SK-N-SH (cell line): ENCODE measurements at regions not wholly inside any gene's neighbourhood (a gene's known extent, or its start where the extent isn't known, plus 50 kb on each side); places are given as distances from the start of the nearest gene placed in this dataset.

Source experiments
- CTCF ChIA-PET: fragments of 300-600, 350-600 bp; formaldehyde crosslinking; extraction: SDS; loops from one replicate; lab custom pipeline; 2021; lab: Yijun Ruan, JAX
- POLR2A ChIA-PET: fragments of 350-600 bp; sonication (Branson Sonifier 250); formaldehyde crosslinking; extraction: SDS; loops from one replicate; lab custom pipeline; 2020; ENCODE audit warnings: antibody characterized with exemption, inconsistent platforms; lab: Yijun Ruan, JAX
- DNase-seq: peaks from one replicate; pipeline ENCODE4 v3.0.0; 2012
- H2AFZ ChIP-seq: fragments of 200-600 bp; sonication (generic); 2 replicates; pipeline ENCODE4 v1.8.1; 2016; ENCODE audit warnings: antibody characterized with exemption, mild to moderate bottlenecking, low read depth
- H3F3A ChIP-seq: fragments of 200-600 bp; sonication (generic); replicated peaks from 2 replicates; pipeline ENCODE3; 2016; ENCODE audit warnings: antibody characterized with exemption, mild to moderate bottlenecking; ENCODE audit not compliant: insufficient read depth
- H3K27ac ChIP-seq, 2 experiments: fragments of 200-500 bp in 1 of 2; fragments of 200-600 bp in 1 of 2; sonication (Bioruptor generic) in 1 of 2; sonication (generic), shearing (Covaris generic) in 1 of 2; 2 replicates each; pipeline versions ENCODE4 v1.5.1 to v1.6.1; 2014 to 2016; ENCODE audit warnings: low read depth in 2 of 2, inconsistent platforms in 1 of 2, low read length in 1 of 2, mild to moderate bottlenecking in 1 of 2, mixed read lengths in 1 of 2
- H3K27me3 ChIP-seq: fragments of 200-600 bp; sonication (generic), shearing (Covaris generic); 2 replicates; pipeline ENCODE4 v1.6.1; 2016; ENCODE audit warnings: mixed run types; ENCODE audit not compliant: insufficient read depth
- H3K36me3 ChIP-seq, 2 experiments: fragments of 200-500 bp in 1 of 2; fragments of 200-600 bp in 1 of 2; sonication (Bioruptor generic) in 1 of 2; sonication (generic) in 1 of 2; replicated peaks in 1 of 2; 2 replicates each; pipeline versions ENCODE3 to v1.5.1; 2014 to 2016; ENCODE audit warnings: low read length in 1 of 2, mild to moderate bottlenecking in 1 of 2; ENCODE audit not compliant: insufficient read depth in 2 of 2, control insufficient read depth in 1 of 2
- H3K4me1 ChIP-seq, 2 experiments: fragments of 200-500 bp in 1 of 2; fragments of 200-600 bp in 1 of 2; sonication (Bioruptor generic) in 1 of 2; sonication (generic), shearing (Covaris generic) in 1 of 2; 2 replicates each; pipeline versions ENCODE4 v1.5.1 to v1.6.1; 2014 to 2016; ENCODE audit warnings: low read depth in 1 of 2, low read length in 1 of 2, mixed run types in 1 of 2; ENCODE audit not compliant: insufficient read depth in 2 of 2, control insufficient read depth in 1 of 2
- H3K4me2 ChIP-seq: fragments of 200-600 bp; sonication (generic), shearing (Covaris generic); 2 replicates; pipeline ENCODE4 v1.6.1; 2017; ENCODE audit warnings: mixed run types
- H3K4me3 ChIP-seq, 2 experiments: fragments of 200-500 bp in 1 of 2; fragments of 200-600 bp in 1 of 2; sonication (Bioruptor generic) in 1 of 2; sonication (generic), shearing (Covaris generic) in 1 of 2; 2 replicates each; pipeline versions ENCODE4 v1.5.1 to v1.8.1; 2014 to 2016; ENCODE audit warnings: low read depth in 2 of 2, inconsistent platforms in 1 of 2, low read length in 1 of 2, mild to moderate bottlenecking in 1 of 2, mixed read lengths in 1 of 2, moderate library complexity in 1 of 2
- H3K79me2 ChIP-seq: fragments of 200-600 bp; sonication (generic); 2 replicates; pipeline ENCODE4 v1.8.1; 2017; ENCODE audit warnings: mild to moderate bottlenecking; ENCODE audit not compliant: insufficient read depth
- H3K9ac ChIP-seq: fragments of 200-600 bp; sonication (generic); 2 replicates; pipeline ENCODE4 v1.6.1; 2017; ENCODE audit warnings: mixed run types
- H3K9me2 ChIP-seq: fragments of 200-600 bp; sonication (generic); 2 replicates; pipeline ENCODE4 v1.6.1; 2017; ENCODE audit warnings: mixed run types
- H3K9me3 ChIP-seq: fragments of 200-600 bp; sonication (generic); 2 replicates; pipeline ENCODE4 v1.6.1; 2017; ENCODE audit warnings: mixed run types, mild to moderate bottlenecking, moderate library complexity
- H4K20me1 ChIP-seq: fragments of 200-600 bp; sonication (generic); 2 replicates; pipeline ENCODE4 v1.6.1; 2017; ENCODE audit warnings: mild to moderate bottlenecking, mixed run types; ENCODE audit not compliant: insufficient read depth
- CHD2 ChIP-seq: fragments of 150-350 bp; IDR thresholded peaks from 2 replicates; pipeline ENCODE4 v1.6.1; 2018; ENCODE audit warnings: low read length; ENCODE audit not compliant: partially characterized antibody
- GABPA ChIP-seq: IDR thresholded peaks from 2 replicates; pipeline ENCODE4 v1.4.0; 2012; ENCODE audit warnings: low read depth, mild to moderate bottlenecking
- MEF2A ChIP-seq: IDR thresholded peaks from 2 replicates; pipeline ENCODE4 v1.4.0; 2012; ENCODE audit warnings: low read depth, borderline replicate concordance
- POLR2AphosphoS5 ChIP-seq: IDR thresholded peaks from 2 replicates; pipeline ENCODE4 v1.6.1; 2012; ENCODE audit warnings: low read depth, low read length
- RCOR1 ChIP-seq: fragments of 150-350 bp; IDR thresholded peaks from 2 replicates; pipeline ENCODE4 v1.6.1; 2017; ENCODE audit warnings: antibody characterized with exemption, low read length
- RFX5 ChIP-seq: IDR thresholded peaks from 2 replicates; pipeline ENCODE4 v1.6.1; 2012; ENCODE audit warnings: mild to moderate bottlenecking, improper control_type of control experiment, low read length
- RXRA ChIP-seq: IDR thresholded peaks from 2 replicates; pipeline ENCODE4 v1.4.0; 2012; ENCODE audit warnings: low read depth, mild to moderate bottlenecking, borderline replicate concordance
- SIN3A ChIP-seq: IDR thresholded peaks from 2 replicates; pipeline ENCODE4 v1.6.1; 2012; ENCODE audit warnings: low read depth, mild to moderate bottlenecking, low read length, moderate library complexity, borderline replicate concordance
- TAF1 ChIP-seq: IDR thresholded peaks from 2 replicates; pipeline ENCODE4 v1.6.1; 2012; ENCODE audit warnings: low read depth, mild to moderate bottlenecking, low read length, moderate library complexity, borderline replicate concordance
- TEAD4 ChIP-seq: IDR thresholded peaks from 2 replicates; pipeline ENCODE4 v1.4.0; 2012; ENCODE audit warnings: mild to moderate bottlenecking, borderline replicate concordance; ENCODE audit not compliant: insufficient read depth
- WGBS: methylation state at CpG from one replicate; pipeline ENCODE4 v1.1.6; 2017; ENCODE audit warnings: low lambda C conversion rate; 5-methylcytosine and 5-hydroxymethylcytosine counted together
- TF ChIP-seq, protein P1 (sequence below): IDR thresholded peaks from 2 replicates; pipeline ENCODE4 v1.6.1; 2012; ENCODE audit warnings: mild to moderate bottlenecking, low read depth, low read length, moderate library complexity
- TF ChIP-seq, protein P2 (sequence below): IDR thresholded peaks from 2 replicates; pipeline ENCODE4; 2012
- TF ChIP-seq, protein P3 (sequence below): IDR thresholded peaks from 2 replicates; pipeline ENCODE4 v1.4.0; 2012; ENCODE audit warnings: low read depth
- TF ChIP-seq, protein P4 (sequence below): IDR thresholded peaks from 2 replicates; pipeline ENCODE4 v1.4.0; 2012; ENCODE audit warnings: low read depth, borderline replicate concordance
- TF ChIP-seq, protein P5 (sequence below): IDR thresholded peaks from 2 replicates; pipeline ENCODE4 v1.4.0; 2012; ENCODE audit warnings: low read depth, borderline replicate concordance
- TF ChIP-seq, protein P6 (sequence below): fragments of 200-600 bp; sonication (generic); IDR thresholded peaks from 2 replicates; pipeline ENCODE4 v1.6.1; 2017; ENCODE audit warnings: antibody characterized with exemption, mild to moderate bottlenecking, moderate library complexity

DNA sequence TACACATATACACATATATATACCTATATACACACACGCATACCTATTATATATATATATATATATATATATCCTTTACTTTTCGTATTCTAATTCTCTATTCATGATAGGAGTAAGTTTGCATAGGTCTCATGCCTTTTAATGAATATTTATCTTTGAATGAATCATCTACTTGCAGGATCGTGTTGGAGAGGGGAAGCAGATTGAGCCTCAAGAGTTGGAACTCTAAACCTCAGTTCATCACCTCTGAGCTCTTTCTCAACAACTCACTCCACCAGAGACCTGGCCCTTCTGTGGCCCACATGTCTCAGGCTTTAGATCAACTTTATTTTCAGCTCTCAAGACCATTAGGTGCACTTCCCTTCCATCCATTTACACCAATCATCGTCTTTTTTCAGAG, 490.4 kb upstream of the ID2 start:
- H4K20me1 ChIP-seq: no peaks in the 10 kb centered on the region
- H2AFZ ChIP-seq: no peak overlapping the region
- no peaks in the 10 kb centered on the region for H3F3A ChIP-seq
- no peaks in the 10 kb centered on the region for H3K27me3 ChIP-seq
- no peak overlapping the region for H3K9ac ChIP-seq
- DNase-seq: no peak
- H3K36me3 ChIP-seq: no peaks in the 10 kb centered on the region
- H3K9me2 ChIP-seq: no peaks in the 10 kb centered on the region
- no peak overlapping the region for H3K4me3 ChIP-seq
- CTCF ChIA-PET: no interaction called here
- TF ChIP-seq, protein P1, sequence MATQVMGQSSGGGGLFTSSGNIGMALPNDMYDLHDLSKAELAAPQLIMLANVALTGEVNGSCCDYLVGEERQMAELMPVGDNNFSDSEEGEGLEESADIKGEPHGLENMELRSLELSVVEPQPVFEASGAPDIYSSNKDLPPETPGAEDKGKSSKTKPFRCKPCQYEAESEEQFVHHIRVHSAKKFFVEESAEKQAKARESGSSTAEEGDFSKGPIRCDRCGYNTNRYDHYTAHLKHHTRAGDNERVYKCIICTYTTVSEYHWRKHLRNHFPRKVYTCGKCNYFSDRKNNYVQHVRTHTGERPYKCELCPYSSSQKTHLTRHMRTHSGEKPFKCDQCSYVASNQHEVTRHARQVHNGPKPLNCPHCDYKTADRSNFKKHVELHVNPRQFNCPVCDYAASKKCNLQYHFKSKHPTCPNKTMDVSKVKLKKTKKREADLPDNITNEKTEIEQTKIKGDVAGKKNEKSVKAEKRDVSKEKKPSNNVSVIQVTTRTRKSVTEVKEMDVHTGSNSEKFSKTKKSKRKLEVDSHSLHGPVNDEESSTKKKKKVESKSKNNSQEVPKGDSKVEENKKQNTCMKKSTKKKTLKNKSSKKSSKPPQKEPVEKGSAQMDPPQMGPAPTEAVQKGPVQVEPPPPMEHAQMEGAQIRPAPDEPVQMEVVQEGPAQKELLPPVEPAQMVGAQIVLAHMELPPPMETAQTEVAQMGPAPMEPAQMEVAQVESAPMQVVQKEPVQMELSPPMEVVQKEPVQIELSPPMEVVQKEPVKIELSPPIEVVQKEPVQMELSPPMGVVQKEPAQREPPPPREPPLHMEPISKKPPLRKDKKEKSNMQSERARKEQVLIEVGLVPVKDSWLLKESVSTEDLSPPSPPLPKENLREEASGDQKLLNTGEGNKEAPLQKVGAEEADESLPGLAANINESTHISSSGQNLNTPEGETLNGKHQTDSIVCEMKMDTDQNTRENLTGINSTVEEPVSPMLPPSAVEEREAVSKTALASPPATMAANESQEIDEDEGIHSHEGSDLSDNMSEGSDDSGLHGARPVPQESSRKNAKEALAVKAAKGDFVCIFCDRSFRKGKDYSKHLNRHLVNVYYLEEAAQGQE: no peak
- TF ChIP-seq, protein P2, sequence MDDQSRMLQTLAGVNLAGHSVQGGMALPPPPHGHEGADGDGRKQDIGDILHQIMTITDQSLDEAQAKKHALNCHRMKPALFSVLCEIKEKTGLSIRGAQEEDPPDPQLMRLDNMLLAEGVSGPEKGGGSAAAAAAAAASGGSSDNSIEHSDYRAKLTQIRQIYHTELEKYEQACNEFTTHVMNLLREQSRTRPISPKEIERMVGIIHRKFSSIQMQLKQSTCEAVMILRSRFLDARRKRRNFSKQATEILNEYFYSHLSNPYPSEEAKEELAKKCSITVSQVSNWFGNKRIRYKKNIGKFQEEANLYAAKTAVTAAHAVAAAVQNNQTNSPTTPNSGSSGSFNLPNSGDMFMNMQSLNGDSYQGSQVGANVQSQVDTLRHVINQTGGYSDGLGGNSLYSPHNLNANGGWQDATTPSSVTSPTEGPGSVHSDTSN: no peak
- TF ChIP-seq, protein P3, sequence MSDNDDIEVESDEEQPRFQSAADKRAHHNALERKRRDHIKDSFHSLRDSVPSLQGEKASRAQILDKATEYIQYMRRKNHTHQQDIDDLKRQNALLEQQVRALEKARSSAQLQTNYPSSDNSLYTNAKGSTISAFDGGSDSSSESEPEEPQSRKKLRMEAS: no peak
- TF ChIP-seq, protein P4, sequence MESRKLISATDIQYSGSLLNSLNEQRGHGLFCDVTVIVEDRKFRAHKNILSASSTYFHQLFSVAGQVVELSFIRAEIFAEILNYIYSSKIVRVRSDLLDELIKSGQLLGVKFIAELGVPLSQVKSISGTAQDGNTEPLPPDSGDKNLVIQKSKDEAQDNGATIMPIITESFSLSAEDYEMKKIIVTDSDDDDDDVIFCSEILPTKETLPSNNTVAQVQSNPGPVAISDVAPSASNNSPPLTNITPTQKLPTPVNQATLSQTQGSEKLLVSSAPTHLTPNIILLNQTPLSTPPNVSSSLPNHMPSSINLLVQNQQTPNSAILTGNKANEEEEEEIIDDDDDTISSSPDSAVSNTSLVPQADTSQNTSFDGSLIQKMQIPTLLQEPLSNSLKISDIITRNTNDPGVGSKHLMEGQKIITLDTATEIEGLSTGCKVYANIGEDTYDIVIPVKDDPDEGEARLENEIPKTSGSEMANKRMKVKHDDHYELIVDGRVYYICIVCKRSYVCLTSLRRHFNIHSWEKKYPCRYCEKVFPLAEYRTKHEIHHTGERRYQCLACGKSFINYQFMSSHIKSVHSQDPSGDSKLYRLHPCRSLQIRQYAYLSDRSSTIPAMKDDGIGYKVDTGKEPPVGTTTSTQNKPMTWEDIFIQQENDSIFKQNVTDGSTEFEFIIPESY: no peak
- TF ChIP-seq SIN3A (no peak), CHD2 (no peak), RCOR1 (no peak), TEAD4 (no peak), TAF1 (no peak), MEF2A (no peak), GABPA (no peak), POLR2AphosphoS5 (no peak), RFX5 (no peak), RXRA (no peak)
- TF ChIP-seq, protein P5, sequence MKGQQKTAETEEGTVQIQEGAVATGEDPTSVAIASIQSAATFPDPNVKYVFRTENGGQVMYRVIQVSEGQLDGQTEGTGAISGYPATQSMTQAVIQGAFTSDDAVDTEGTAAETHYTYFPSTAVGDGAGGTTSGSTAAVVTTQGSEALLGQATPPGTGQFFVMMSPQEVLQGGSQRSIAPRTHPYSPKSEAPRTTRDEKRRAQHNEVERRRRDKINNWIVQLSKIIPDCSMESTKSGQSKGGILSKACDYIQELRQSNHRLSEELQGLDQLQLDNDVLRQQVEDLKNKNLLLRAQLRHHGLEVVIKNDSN: no peak
- TF ChIP-seq, protein P6, sequence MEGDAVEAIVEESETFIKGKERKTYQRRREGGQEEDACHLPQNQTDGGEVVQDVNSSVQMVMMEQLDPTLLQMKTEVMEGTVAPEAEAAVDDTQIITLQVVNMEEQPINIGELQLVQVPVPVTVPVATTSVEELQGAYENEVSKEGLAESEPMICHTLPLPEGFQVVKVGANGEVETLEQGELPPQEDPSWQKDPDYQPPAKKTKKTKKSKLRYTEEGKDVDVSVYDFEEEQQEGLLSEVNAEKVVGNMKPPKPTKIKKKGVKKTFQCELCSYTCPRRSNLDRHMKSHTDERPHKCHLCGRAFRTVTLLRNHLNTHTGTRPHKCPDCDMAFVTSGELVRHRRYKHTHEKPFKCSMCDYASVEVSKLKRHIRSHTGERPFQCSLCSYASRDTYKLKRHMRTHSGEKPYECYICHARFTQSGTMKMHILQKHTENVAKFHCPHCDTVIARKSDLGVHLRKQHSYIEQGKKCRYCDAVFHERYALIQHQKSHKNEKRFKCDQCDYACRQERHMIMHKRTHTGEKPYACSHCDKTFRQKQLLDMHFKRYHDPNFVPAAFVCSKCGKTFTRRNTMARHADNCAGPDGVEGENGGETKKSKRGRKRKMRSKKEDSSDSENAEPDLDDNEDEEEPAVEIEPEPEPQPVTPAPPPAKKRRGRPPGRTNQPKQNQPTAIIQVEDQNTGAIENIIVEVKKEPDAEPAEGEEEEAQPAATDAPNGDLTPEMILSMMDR: no peak
- TF ChIP-seq, all 33 proteins: peak for 0
- no peak overlapping the region for H3K4me2 ChIP-seq
- H3K27ac ChIP-seq: no peak overlapping the region
- POLR2A ChIA-PET: no interaction called here
- 70% methylated on average over 4 of the region's 4 CpGs for WGBS
- peaks cover 0 to 9% of the 10 kb centered on the region in 2 experiments; a peak in 2 of 4 replicates for H3K4me1 ChIP-seq
- H3K9me3 ChIP-seq: no peaks in the 10 kb centered on the region
- no peaks in the 10 kb centered on the region for H3K79me2 ChIP-seq
